Neural cell (in vitro differentiated cells): ENCODE measurements at regions not wholly inside any gene's neighbourhood (a gene's known extent, or its start where the extent isn't known, plus 50 kb on each side); places are given as distances from the start of the nearest gene placed in this dataset.

Experiments
- H2AFZ ChIP-seq: fragments of 200-600, 300-800 bp; sonication (generic), shearing (Covaris generic); 2 replicates; pipeline ENCODE4 v1.6.0; 2014; ENCODE audit warnings: low read depth, mild to moderate bottlenecking, antibody characterized with exemption, low read length, moderate library complexity
- H3F3A ChIP-seq: fragments of 200-600 bp; shearing (Covaris generic); 2 replicates; pipeline ENCODE4 v1.6.1; 2016; ENCODE audit warnings: mild to moderate bottlenecking, moderate library complexity, mixed read lengths, antibody characterized with exemption, low read length; ENCODE audit not compliant: insufficient read depth, poor library complexity, severe bottlenecking
- H3K27ac ChIP-seq: fragments of 200-600, 300-800 bp; sonication (generic), shearing (Covaris generic); 2 replicates; pipeline ENCODE4 v1.5.1; 2014; ENCODE audit warnings: mild to moderate bottlenecking, low read length, moderate library complexity
- H3K27me3 ChIP-seq: fragments of 300-800, 200-600 bp; sonication (generic), shearing (Covaris generic); 2 replicates; pipeline ENCODE4 v1.6.0; 2014; ENCODE audit warnings: mild to moderate bottlenecking, low read depth, low read length, moderate library complexity; ENCODE audit not compliant: insufficient read depth
- H3K36me3 ChIP-seq: fragments of 300-800, 200-600 bp; sonication (generic), shearing (Covaris generic); 2 replicates; pipeline ENCODE4 v1.5.1; 2014; ENCODE audit warnings: mild to moderate bottlenecking, antibody characterized with exemption, low read length, moderate library complexity; ENCODE audit not compliant: insufficient read depth
- H3K4me2 ChIP-seq: fragments of 300-800, 200-600 bp; sonication (generic), shearing (Covaris generic); 2 replicates; pipeline ENCODE4 v1.6.0; 2014; ENCODE audit warnings: mild to moderate bottlenecking, low read length
- H3K4me3 ChIP-seq: fragments of 300-800, 200-600 bp; sonication (generic), shearing (Covaris generic); 2 replicates; pipeline ENCODE4 v1.5.1; 2014; ENCODE audit warnings: mild to moderate bottlenecking, low read length, moderate library complexity
- H3K79me2 ChIP-seq: fragments of 200-600 bp; shearing (Covaris generic); replicated peaks from 2 replicates; pipeline ENCODE4 v1.6.0; 2014; ENCODE audit warnings: mild to moderate bottlenecking, low read length, moderate library complexity; ENCODE audit not compliant: insufficient read depth
- H3K9ac ChIP-seq: fragments of 300-800, 200-600 bp; sonication (generic), shearing (Covaris generic); 2 replicates; pipeline ENCODE4 v1.6.1; 2016; ENCODE audit warnings: mild to moderate bottlenecking, low read length, mixed read lengths
- H3K9me2 ChIP-seq: fragments of 200-600 bp; shearing (Covaris generic); 2 replicates; pipeline ENCODE4 v1.6.1; 2016; ENCODE audit warnings: mild to moderate bottlenecking, low read length, mixed read lengths; ENCODE audit not compliant: insufficient read depth
- H3K9me3 ChIP-seq: fragments of 200-600, 300-800 bp; sonication (generic), shearing (Covaris generic); 2 replicates; pipeline ENCODE4 v1.6.1; 2016; ENCODE audit warnings: mild to moderate bottlenecking, mixed run types, low read length, moderate library complexity, mixed read lengths
- H4K20me1 ChIP-seq: fragments of 200-600 bp; shearing (Covaris generic); 2 replicates; pipeline ENCODE4 v1.6.1; 2016; ENCODE audit warnings: mild to moderate bottlenecking, mixed run types; ENCODE audit not compliant: insufficient read depth
- EP300 ChIP-seq: fragments of 450-650 bp; conservative IDR thresholded peaks from 2 replicates; pipeline ENCODE4 v1.6.1; 2014; ENCODE audit warnings: antibody characterized with exemption, mild to moderate bottlenecking, moderate library complexity; ENCODE audit not compliant: poor library complexity, severe bottlenecking
- EZH2 ChIP-seq: fragments of 200-600, 300-800 bp; shearing (Covaris generic), sonication (generic); IDR thresholded peaks from 2 replicates; pipeline ENCODE4 v1.6.1; 2014; ENCODE audit warnings: antibody characterized with exemption, low read length, borderline replicate concordance, mild to moderate bottlenecking; ENCODE audit not compliant: insufficient read depth, poor library complexity, severe bottlenecking
- MXI1 ChIP-seq: fragments of 450-650 bp; conservative IDR thresholded peaks from 2 replicates; pipeline ENCODE4 v1.6.1; 2014; ENCODE audit warnings: antibody characterized with exemption, mild to moderate bottlenecking; ENCODE audit not compliant: poor library complexity, severe bottlenecking
- POLR2AphosphoS5 ChIP-seq: IDR thresholded peaks from 2 replicates; pipeline ENCODE4 v1.6.1; 2012
- RAD21 ChIP-seq: fragments of 450-650 bp; conservative IDR thresholded peaks from 2 replicates; pipeline ENCODE4 v1.6.1; 2014; ENCODE audit warnings: antibody characterized with exemption, mild to moderate bottlenecking, moderate library complexity
- SMC3 ChIP-seq: fragments of 450-650 bp; conservative IDR thresholded peaks from 2 replicates; pipeline ENCODE4 v1.6.1; 2014; ENCODE audit warnings: antibody characterized with exemption, mild to moderate bottlenecking, moderate library complexity; ENCODE audit not compliant: poor library complexity
- TAF1 ChIP-seq: IDR thresholded peaks from 2 replicates; pipeline ENCODE4 v1.6.1; 2012; ENCODE audit warnings: low read depth
- TF ChIP-seq, protein P1 (sequence below): IDR thresholded peaks from 2 replicates; pipeline ENCODE4 v1.6.1; 2012; ENCODE audit warnings: borderline replicate concordance
- TF ChIP-seq, protein P2 (sequence below): fragments of 450-650 bp; IDR thresholded peaks from 2 replicates; pipeline ENCODE4 v1.5.1; 2014; ENCODE audit warnings: antibody characterized with exemption, mild to moderate bottlenecking, moderate library complexity; ENCODE audit not compliant: poor library complexity, severe bottlenecking

GRCh38 chr1:175845338-175845737 is 101.9 kb upstream of the TNR start:
- Histone ChIP-seq H3K27me3 (no peaks in the 10 kb centered on the region), H3K4me2 (no peak overlapping the region)
- TF ChIP-seq, protein P1, sequence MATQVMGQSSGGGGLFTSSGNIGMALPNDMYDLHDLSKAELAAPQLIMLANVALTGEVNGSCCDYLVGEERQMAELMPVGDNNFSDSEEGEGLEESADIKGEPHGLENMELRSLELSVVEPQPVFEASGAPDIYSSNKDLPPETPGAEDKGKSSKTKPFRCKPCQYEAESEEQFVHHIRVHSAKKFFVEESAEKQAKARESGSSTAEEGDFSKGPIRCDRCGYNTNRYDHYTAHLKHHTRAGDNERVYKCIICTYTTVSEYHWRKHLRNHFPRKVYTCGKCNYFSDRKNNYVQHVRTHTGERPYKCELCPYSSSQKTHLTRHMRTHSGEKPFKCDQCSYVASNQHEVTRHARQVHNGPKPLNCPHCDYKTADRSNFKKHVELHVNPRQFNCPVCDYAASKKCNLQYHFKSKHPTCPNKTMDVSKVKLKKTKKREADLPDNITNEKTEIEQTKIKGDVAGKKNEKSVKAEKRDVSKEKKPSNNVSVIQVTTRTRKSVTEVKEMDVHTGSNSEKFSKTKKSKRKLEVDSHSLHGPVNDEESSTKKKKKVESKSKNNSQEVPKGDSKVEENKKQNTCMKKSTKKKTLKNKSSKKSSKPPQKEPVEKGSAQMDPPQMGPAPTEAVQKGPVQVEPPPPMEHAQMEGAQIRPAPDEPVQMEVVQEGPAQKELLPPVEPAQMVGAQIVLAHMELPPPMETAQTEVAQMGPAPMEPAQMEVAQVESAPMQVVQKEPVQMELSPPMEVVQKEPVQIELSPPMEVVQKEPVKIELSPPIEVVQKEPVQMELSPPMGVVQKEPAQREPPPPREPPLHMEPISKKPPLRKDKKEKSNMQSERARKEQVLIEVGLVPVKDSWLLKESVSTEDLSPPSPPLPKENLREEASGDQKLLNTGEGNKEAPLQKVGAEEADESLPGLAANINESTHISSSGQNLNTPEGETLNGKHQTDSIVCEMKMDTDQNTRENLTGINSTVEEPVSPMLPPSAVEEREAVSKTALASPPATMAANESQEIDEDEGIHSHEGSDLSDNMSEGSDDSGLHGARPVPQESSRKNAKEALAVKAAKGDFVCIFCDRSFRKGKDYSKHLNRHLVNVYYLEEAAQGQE: no peak
- TF ChIP-seq RAD21 (no peak), MXI1 (no peak), EP300 (no peak), POLR2AphosphoS5 (no peak), SMC3 (no peak), EZH2 (no peak), TAF1 (no peak)

GRCh38 chr1:175844877-175845276 is 101.5 kb upstream of the TNR start:
- no peak overlapping the region for H2AFZ ChIP-seq
- H3K27ac ChIP-seq: no peak overlapping the region
- H3F3A ChIP-seq: no peaks in the 10 kb centered on the region
- H3K9me3 ChIP-seq: no peaks in the 10 kb centered on the region
- TF ChIP-seq, protein P2, sequence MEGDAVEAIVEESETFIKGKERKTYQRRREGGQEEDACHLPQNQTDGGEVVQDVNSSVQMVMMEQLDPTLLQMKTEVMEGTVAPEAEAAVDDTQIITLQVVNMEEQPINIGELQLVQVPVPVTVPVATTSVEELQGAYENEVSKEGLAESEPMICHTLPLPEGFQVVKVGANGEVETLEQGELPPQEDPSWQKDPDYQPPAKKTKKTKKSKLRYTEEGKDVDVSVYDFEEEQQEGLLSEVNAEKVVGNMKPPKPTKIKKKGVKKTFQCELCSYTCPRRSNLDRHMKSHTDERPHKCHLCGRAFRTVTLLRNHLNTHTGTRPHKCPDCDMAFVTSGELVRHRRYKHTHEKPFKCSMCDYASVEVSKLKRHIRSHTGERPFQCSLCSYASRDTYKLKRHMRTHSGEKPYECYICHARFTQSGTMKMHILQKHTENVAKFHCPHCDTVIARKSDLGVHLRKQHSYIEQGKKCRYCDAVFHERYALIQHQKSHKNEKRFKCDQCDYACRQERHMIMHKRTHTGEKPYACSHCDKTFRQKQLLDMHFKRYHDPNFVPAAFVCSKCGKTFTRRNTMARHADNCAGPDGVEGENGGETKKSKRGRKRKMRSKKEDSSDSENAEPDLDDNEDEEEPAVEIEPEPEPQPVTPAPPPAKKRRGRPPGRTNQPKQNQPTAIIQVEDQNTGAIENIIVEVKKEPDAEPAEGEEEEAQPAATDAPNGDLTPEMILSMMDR: no peak
- TF ChIP-seq, protein P1: no peak
- no peak for TF ChIP-seq SMC3
- no peak for TF ChIP-seq TAF1
- no peak for TF ChIP-seq RAD21
- no peak for TF ChIP-seq EZH2
- TF ChIP-seq POLR2AphosphoS5: no peak
- no peaks in the 10 kb centered on the region for H3K79me2 ChIP-seq
- H3K9ac ChIP-seq: no peak overlapping the region
- no peaks in the 10 kb centered on the region for H3K36me3 ChIP-seq
- no peaks in the 10 kb centered on the region for H4K20me1 ChIP-seq
- no peaks in the 10 kb centered on the region for H3K27me3 ChIP-seq
- H3K4me2 ChIP-seq: no peak overlapping the region
- H3K4me3 ChIP-seq: no peak overlapping the region
- no peaks in the 10 kb centered on the region for H3K9me2 ChIP-seq

More at GRCh38 chr1:175845338-175845737, 101.9 kb upstream of the TNR start:
- Histone ChIP-seq H3K9ac (no peak overlapping the region), H3K9me2 (no peaks in the 10 kb centered on the region), H3K4me3 (no peak overlapping the region), H3F3A (no peaks in the 10 kb centered on the region), H2AFZ (no peak overlapping the region), H3K79me2 (no peaks in the 10 kb centered on the region), H3K27ac (no peak overlapping the region), H3K9me3 (no peaks in the 10 kb centered on the region), H4K20me1 (no peaks in the 10 kb centered on the region), H3K36me3 (no peaks in the 10 kb centered on the region)
